ENCODE measurements at regions not wholly inside any gene's neighbourhood (a gene's known extent, or its start where the extent isn't known, plus 50 kb on each side); places are given as distances from the start of the nearest gene placed in this dataset.

- Histone ChIP-seq H3K27me3 (ENCODE audit: control insufficient read depth in 2 of 2, insufficient read depth in 2 of 2, low read length in 2 of 2) (no peaks in the 10 kb centered on the region), H3K9me3 (replicated peaks in 1 of 2; ENCODE audit: control insufficient read depth in 1 of 2, insufficient read depth in 1 of 2, low read length in 2 of 2) (peaks cover 13 to 14% of the 10 kb centered on the region in 2 donors), H3K36me3 (replicated peaks in 1 of 2; ENCODE audit: control insufficient read depth in 1 of 2, insufficient read depth in 2 of 2, low read length in 2 of 2) (no peaks in the 10 kb centered on the region), H3K4me1 (ENCODE audit: control insufficient read depth in 1 of 2, insufficient read depth in 2 of 2, low read length in 2 of 2) (no peaks in the 10 kb centered on the region), H3K9ac (ENCODE audit: insufficient read depth, low read length, poor library complexity, severe bottlenecking) (no peak overlapping the region), H2AFZ (ENCODE audit: insufficient read depth, low read depth, low read length, poor library complexity, severe bottlenecking) (no peak overlapping the region), H3K4me3 (replicated peaks in 1 of 3; ENCODE audit: low read depth in 2 of 3, low read length in 3 of 3) (no peak overlapping the region), H3K79me2 (ENCODE audit: insufficient read depth, low read length) (no peaks in the 10 kb centered on the region), H3K27ac (ENCODE audit: low read depth in 1 of 2, low read length in 2 of 2) (no peak overlapping the region), H3K4me2 (replicated peaks; ENCODE audit: extremely low read depth, low read length, poor library complexity, severe bottlenecking) (no peak overlapping the region), H4K20me1 (ENCODE audit: insufficient read depth, low read length) (no peaks in the 10 kb centered on the region)
- Mint-ChIP-seq H3K4me1 (no peaks in the 10 kb centered on the region), H3K27me3 (ENCODE audit: low read depth in 3 of 3) (no peaks in the 10 kb centered on the region), H3K36me3 (no peaks in the 10 kb centered on the region), H3K9me3 (peaks cover 0 to 17% (median 10%) of the 10 kb centered on the region in 7 donors), H3K27ac (no peak overlapping the region), H3K4me3 (no peak overlapping the region)
- no peak for DNase-seq
- WGBS (ENCODE audit: insufficient coverage): no CpG with 5 or more reads among the region's 2 CpGs
- TF ChIP-seq, protein P1, sequence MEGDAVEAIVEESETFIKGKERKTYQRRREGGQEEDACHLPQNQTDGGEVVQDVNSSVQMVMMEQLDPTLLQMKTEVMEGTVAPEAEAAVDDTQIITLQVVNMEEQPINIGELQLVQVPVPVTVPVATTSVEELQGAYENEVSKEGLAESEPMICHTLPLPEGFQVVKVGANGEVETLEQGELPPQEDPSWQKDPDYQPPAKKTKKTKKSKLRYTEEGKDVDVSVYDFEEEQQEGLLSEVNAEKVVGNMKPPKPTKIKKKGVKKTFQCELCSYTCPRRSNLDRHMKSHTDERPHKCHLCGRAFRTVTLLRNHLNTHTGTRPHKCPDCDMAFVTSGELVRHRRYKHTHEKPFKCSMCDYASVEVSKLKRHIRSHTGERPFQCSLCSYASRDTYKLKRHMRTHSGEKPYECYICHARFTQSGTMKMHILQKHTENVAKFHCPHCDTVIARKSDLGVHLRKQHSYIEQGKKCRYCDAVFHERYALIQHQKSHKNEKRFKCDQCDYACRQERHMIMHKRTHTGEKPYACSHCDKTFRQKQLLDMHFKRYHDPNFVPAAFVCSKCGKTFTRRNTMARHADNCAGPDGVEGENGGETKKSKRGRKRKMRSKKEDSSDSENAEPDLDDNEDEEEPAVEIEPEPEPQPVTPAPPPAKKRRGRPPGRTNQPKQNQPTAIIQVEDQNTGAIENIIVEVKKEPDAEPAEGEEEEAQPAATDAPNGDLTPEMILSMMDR (IDR thresholded peaks at IDR 0.05): no peak
- intact Hi-C loops (cut with micrococcal nuclease): no loop called here
Observed at GRCh38 chr3:78004571-78004970, 964.7 kb downstream of the ROBO2 start.

DNA sequence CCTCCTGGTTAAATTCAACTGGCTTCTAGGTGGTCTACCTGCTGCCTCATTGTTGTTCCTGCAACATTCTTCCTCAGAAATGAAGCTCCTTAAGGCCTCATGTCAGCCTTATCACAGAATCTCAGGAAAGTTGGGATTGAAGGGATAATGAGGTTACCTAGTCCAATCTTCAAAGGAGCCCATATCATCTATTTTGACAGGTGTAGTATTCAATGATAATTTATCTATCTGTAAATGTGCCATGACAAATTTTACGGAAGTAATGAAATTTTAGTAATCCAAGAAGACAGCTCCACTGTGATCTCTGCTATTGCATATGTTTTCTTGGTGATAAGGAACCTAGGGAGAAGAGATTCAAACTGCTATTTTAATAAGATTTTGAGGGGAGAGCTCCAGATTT is 973.8 kb downstream of the ROBO2 start:
- H3K9ac ChIP-seq (ENCODE audit: insufficient read depth, low read length, poor library complexity, severe bottlenecking): no peak overlapping the region
- no peak overlapping the region for H2AFZ ChIP-seq (ENCODE audit: insufficient read depth, low read depth, low read length, poor library complexity, severe bottlenecking)
- H3K27ac Mint-ChIP-seq: no peak overlapping the region
- H3K9me3 ChIP-seq (replicated peaks in 1 of 2; ENCODE audit: control insufficient read depth in 1 of 2, insufficient read depth in 1 of 2, low read length in 2 of 2): no peaks in the 10 kb centered on the region
- H3K4me3 ChIP-seq (replicated peaks in 1 of 3; ENCODE audit: low read depth in 2 of 3, low read length in 3 of 3): no peak overlapping the region
- no peak overlapping the region for H3K4me2 ChIP-seq (replicated peaks; ENCODE audit: extremely low read depth, low read length, poor library complexity, severe bottlenecking)
- no peaks in the 10 kb centered on the region for H3K36me3 Mint-ChIP-seq
- TF ChIP-seq, protein P1 (IDR thresholded peaks at IDR 0.05): no peak
- H4K20me1 ChIP-seq (ENCODE audit: insufficient read depth, low read length): no peaks in the 10 kb centered on the region
- no peak overlapping the region for H3K27ac ChIP-seq (ENCODE audit: low read depth in 1 of 2, low read length in 2 of 2)
- H3K36me3 ChIP-seq (replicated peaks in 1 of 2; ENCODE audit: control insufficient read depth in 1 of 2, insufficient read depth in 2 of 2, low read length in 2 of 2): no peaks in the 10 kb centered on the region
- H3K4me3 Mint-ChIP-seq: no peak overlapping the region
- H3K27me3 ChIP-seq (ENCODE audit: control insufficient read depth in 2 of 2, insufficient read depth in 2 of 2, low read length in 2 of 2): no peaks in the 10 kb centered on the region
- no peaks in the 10 kb centered on the region for H3K79me2 ChIP-seq (ENCODE audit: insufficient read depth, low read length)
- peaks cover 0 to 3% (median 1%) of the 10 kb centered on the region in 7 donors for H3K9me3 Mint-ChIP-seq
- intact Hi-C loops (cut with micrococcal nuclease): no loop called here
- H3K4me1 ChIP-seq (ENCODE audit: control insufficient read depth in 1 of 2, insufficient read depth in 2 of 2, low read length in 2 of 2): no peaks in the 10 kb centered on the region
- no CpG with 5 or more reads among the region's 1 CpG for WGBS (ENCODE audit: insufficient coverage)
- H3K27me3 Mint-ChIP-seq (ENCODE audit: low read depth in 3 of 3): no peaks in the 10 kb centered on the region
- DNase-seq: no peak
- no peaks in the 10 kb centered on the region for H3K4me1 Mint-ChIP-seq

Data from CD14-positive monocyte (primary cell).